Gastrocnemius medialis (tissue), 4 donors: ENCODE measurements at regions not wholly inside any gene's neighbourhood (a gene's known extent, or its start where the extent isn't known, plus 50 kb on each side); places are given as distances from the start of the nearest gene placed in this dataset.

Experiments used
- CTCF ChIP-seq, 5 experiments: fragments of 450-650 bp in 3 of 5; fragments of 200-600 bp in 2 of 5; sonication (generic) in 2 of 5; IDR thresholded peaks in 4 of 5; conservative IDR thresholded peaks in 1 of 5; 1 replicate in 4 of 5; 2 replicates in 1 of 5; pipeline ENCODE4 v1.5.1; 2016 to 2019; ENCODE audit warnings: antibody characterized with exemption in 5 of 5, mild to moderate bottlenecking in 3 of 5, moderate library complexity in 3 of 5
- POLR2A ChIP-seq, 2 donors: fragments of 450-650 bp; IDR thresholded peaks; one replicate each; pipeline ENCODE4 v1.6.1; 2017; ENCODE audit warnings: antibody characterized with exemption in 2 of 2, mild to moderate bottlenecking in 2 of 2, moderate library complexity in 2 of 2

- TF ChIP-seq CTCF (IDR thresholded peaks at IDR 0.05 in 4 of 5, conservative IDR thresholded peaks at IDR 0.05 in 1 of 5), result no peak
- no peak for TF ChIP-seq POLR2A (IDR thresholded peaks at IDR 0.05)
These were observed 333.1 kb upstream of the ZNF521 start for GRCh38 chr18:25685088-25685487.
